Retinal pigment epithelial cell (primary cell): ENCODE measurements at regions not wholly inside any gene's neighbourhood (a gene's known extent, or its start where the extent isn't known, plus 50 kb on each side); places are given as distances from the start of the nearest gene placed in this dataset.

Experiments
- DNase-seq: peaks from one replicate; pipeline ENCODE4 v3.0.0-alpha.2; 2010; ENCODE audit warnings: low read depth
- H3K4me3 ChIP-seq: 2 replicates; pipeline ENCODE4 v1.5.1; 2011; ENCODE audit warnings: mild to moderate bottlenecking, low read length, control low read depth, moderate library complexity
- CTCF ChIP-seq: conservative IDR thresholded peaks from 2 replicates; pipeline ENCODE4 v1.5.1; 2011; ENCODE audit warnings: low read depth, low read length, control low read depth, inconsistent platforms

GRCh38 chr22:48055827-48056226 lies 1293.4 kb downstream of the TBC1D22A start:
- no peak for TF ChIP-seq CTCF
- DNase-seq, result no peak
- no peak overlapping the region for H3K4me3 ChIP-seq

- DNase-seq, result no peak
- no peak overlapping the region for H3K4me3 ChIP-seq
- TF ChIP-seq CTCF, result no peak
Measured at GRCh38 chr22:48055185-48055584, 1292.7 kb downstream of the TBC1D22A start.

- no peak for DNase-seq
- no peak overlapping the region for H3K4me3 ChIP-seq
- TF ChIP-seq CTCF, result no peak
Measured at GRCh38 chr22:48054596-48054995, 1292.1 kb downstream of the TBC1D22A start.

GRCh38 chr22:48053973-48054372 lies 1291.5 kb downstream of the TBC1D22A start:
- no peak for TF ChIP-seq CTCF
- DNase-seq, result no peak
- H3K4me3 ChIP-seq, result no peak overlapping the region

GRCh38 chr22:48053486-48053885 lies 1291.0 kb downstream of the TBC1D22A start:
- no peak for TF ChIP-seq CTCF
- DNase-seq, result no peak
- H3K4me3 ChIP-seq, result no peak overlapping the region

- no peak for TF ChIP-seq CTCF
- no peak for DNase-seq
- H3K4me3 ChIP-seq, result no peak overlapping the region
Measured at GRCh38 chr22:48052621-48052890, 1290.1 kb downstream of the TBC1D22A start.

GRCh38 chr22:48051796-48052620 lies 1289.6 kb downstream of the TBC1D22A start:
- H3K4me3 ChIP-seq, result no peak overlapping the region
- TF ChIP-seq CTCF, result no peak
- no peak for DNase-seq
